COR-L47 (cell line): ENCODE measurements at regions not wholly inside any gene's neighbourhood (a gene's known extent, or its start where the extent isn't known, plus 50 kb on each side); places are given as distances from the start of the nearest gene placed in this dataset.
"Not testable (repeated sequence)": the region's sequence is repeated elsewhere in the genome, so short reads cannot be mapped to it uniquely, and the experiment has no call there.

ENCODE experiments used
- DNase-seq: peaks from one replicate; lab custom pipeline; 2025; lab: John Stamatoyannopoulos, UW

GRCh38 chr12:76292891-76293290, 55.3 kb downstream of the BBS10 start:
- not testable (repeated sequence) for DNase-seq

GRCh38 chr12:76292305-76292704, 55.9 kb downstream of the BBS10 start:
- not testable (repeated sequence) for DNase-seq

GRCh38 chr12:76290963-76291859, 57.0 kb downstream of the BBS10 start:
- no peak for DNase-seq

GRCh38 chr12:76288218-76288617, 60.0 kb downstream of the BBS10 start:
- no peak for DNase-seq

- DNase-seq, result no peak
Measured at GRCh38 chr12:76284816-76285750, 63.1 kb downstream of the BBS10 start.

GRCh38 chr12:76282744-76283143, 65.5 kb downstream of the BBS10 start:
- no peak for DNase-seq

- DNase-seq, result no peak
Measured at GRCh38 chr12:76277480-76277879, 70.7 kb downstream of the BBS10 start.

GRCh38 chr12:76276499-76277151, 71.6 kb downstream of the BBS10 start:
- no peak for DNase-seq

- no peak for DNase-seq
Measured at GRCh38 chr12:76275511-76276093, 72.6 kb downstream of the BBS10 start.

GRCh38 chr12:76274420-76275083, 73.7 kb downstream of the BBS10 start:
- DNase-seq, result no peak

- DNase-seq, result no peak
Measured at GRCh38 chr12:76272287-76272686, 75.9 kb downstream of the BBS10 start.

GRCh38 chr12:76270657-76271358, 77.4 kb downstream of the BBS10 start:
- no peak for DNase-seq

- no peak for DNase-seq
Measured at GRCh38 chr12:76268267-76268666, 79.9 kb downstream of the BBS10 start.

GRCh38 chr12:76266797-76267196, 81.4 kb downstream of the BBS10 start:
- no peak for DNase-seq

- no peak for DNase-seq
Measured at GRCh38 chr12:76265424-76266180, 82.6 kb downstream of the BBS10 start.

GRCh38 chr12:76264611-76265012, 83.6 kb downstream of the BBS10 start:
- DNase-seq, result no peak

GRCh38 chr12:76263696-76264095, 84.5 kb downstream of the BBS10 start:
- no peak for DNase-seq

GRCh38 chr12:76260390-76260748, 87.8 kb downstream of the BBS10 start:
- DNase-seq, result no peak

- DNase-seq, result no peak
Measured at GRCh38 chr12:76259660-76260389, 88.4 kb downstream of the BBS10 start.
